IPS DF 6.9 (cell line): ENCODE measurements at regions not wholly inside any gene's neighbourhood (a gene's known extent, or its start where the extent isn't known, plus 50 kb on each side); places are given as distances from the start of the nearest gene placed in this dataset.
"Not testable (repeated sequence)": the region's sequence is repeated elsewhere in the genome, so short reads cannot be mapped to it uniquely, and the experiment has no call there.

Experiments
- DNase-seq: peaks from one replicate; pipeline ENCODE4 v3.0.0-alpha.2; 2013; ENCODE audit warnings: low read depth, low spot score
- H3K27ac ChIP-seq: one replicate; pipeline ENCODE4 v1.5.1; 2013; ENCODE audit warnings: low read length, control low read depth
- H3K27me3 ChIP-seq: 2 replicates; pipeline ENCODE4 v1.6.1; 2013; ENCODE audit warnings: mild to moderate bottlenecking, low read length; ENCODE audit not compliant: control insufficient read depth, insufficient read depth
- H3K36me3 ChIP-seq: 2 replicates; pipeline ENCODE4 v1.6.1; 2013; ENCODE audit warnings: low read length; ENCODE audit not compliant: control insufficient read depth, insufficient read depth
- H3K4me1 ChIP-seq: 2 replicates; pipeline ENCODE4 v1.6.1; 2013; ENCODE audit warnings: low read length; ENCODE audit not compliant: control insufficient read depth, insufficient read depth
- H3K4me3 ChIP-seq: 2 replicates; pipeline ENCODE4 v1.5.1; 2013; ENCODE audit warnings: mild to moderate bottlenecking, low read length
- H3K9me3 ChIP-seq: 2 replicates; pipeline ENCODE4 v1.6.1; 2013; ENCODE audit warnings: low read length, inconsistent platforms; ENCODE audit not compliant: control insufficient read depth, insufficient read depth
- WGBS: extraction: QIAGEN DNeasy Blood & Tissue Kit; methylation state at CpG from one replicate; pipeline ENCODE4 v1.1.7; 2013; ENCODE audit warnings: mixed read lengths, missing lambda C conversion rate; ENCODE audit not compliant: insufficient read length, insufficient coverage; 5-methylcytosine and 5-hydroxymethylcytosine counted together

- H3K27me3 ChIP-seq, result no peaks in the 10 kb centered on the region
- no peak overlapping the region for H3K27ac ChIP-seq
- H3K4me1 ChIP-seq, result no peaks in the 10 kb centered on the region
- no peaks in the 10 kb centered on the region for H3K36me3 ChIP-seq
- no peak for DNase-seq
- no peaks in the 10 kb centered on the region for H3K9me3 ChIP-seq
- H3K4me3 ChIP-seq, result no peak overlapping the region
These were observed 356.0 kb upstream of the KIF2B start for GRCh38 chr17:53466733-53467132.

- not testable (repeated sequence) for H3K9me3 ChIP-seq
- WGBS, result no CpG with 5 or more reads among the region's 8 CpGs
These were observed 358.3 kb upstream of the KIF2B start for GRCh38 chr17:53464396-53464795.

GRCh38 chr17:53463363-53463762 lies 359.4 kb upstream of the KIF2B start:
- no peak for DNase-seq
- WGBS, result no CpG with 5 or more reads among the region's 2 CpGs
- Histone ChIP-seq H3K36me3 (no peaks in the 10 kb centered on the region), H3K4me3 (no peak overlapping the region), H3K27ac (no peak overlapping the region), H3K9me3 (no peaks in the 10 kb centered on the region; the same call in 1 of the 2 replicates), H3K27me3 (no peaks in the 10 kb centered on the region), H3K4me1 (no peaks in the 10 kb centered on the region)

More at GRCh38 chr17:53464396-53464795, 358.3 kb upstream of the KIF2B start:
- not testable (repeated sequence) for H3K27ac ChIP-seq, H3K4me3 ChIP-seq, H3K4me1 ChIP-seq, H3K36me3 ChIP-seq, H3K27me3 ChIP-seq, DNase-seq

- Histone ChIP-seq H3K4me1 (no peaks in the 10 kb centered on the region), H3K27ac (no peak overlapping the region), H3K27me3 (no peaks in the 10 kb centered on the region), H3K36me3 (no peaks in the 10 kb centered on the region), H3K9me3 (peaks cover 2% of the 10 kb centered on the region), H3K4me3 (no peak overlapping the region)
- no CpG with 5 or more reads among the region's 1 CpG for WGBS
- no peak for DNase-seq
These were observed 360.3 kb upstream of the KIF2B start for GRCh38 chr17:53462393-53462811.

GRCh38 chr17:53455943-53456342 lies 366.8 kb upstream of the KIF2B start:
- H3K4me1 ChIP-seq, H3K27ac ChIP-seq, DNase-seq, H3K9me3 ChIP-seq, H3K4me3 ChIP-seq, H3K36me3 ChIP-seq, H3K27me3 ChIP-seq: not testable (repeated sequence)
- no CpG with 5 or more reads among the region's 3 CpGs for WGBS

- DNase-seq, result no peak
- WGBS, result no CpG with 5 or more reads among the region's 2 CpGs
- no peak overlapping the region for H3K4me3 ChIP-seq
- H3K9me3 ChIP-seq, result peaks cover 2% of the 10 kb centered on the region
- H3K27me3 ChIP-seq, result no peaks in the 10 kb centered on the region
- no peak overlapping the region for H3K27ac ChIP-seq
- H3K36me3 ChIP-seq, result no peaks in the 10 kb centered on the region
- no peaks in the 10 kb centered on the region for H3K4me1 ChIP-seq
These were observed 368.4 kb upstream of the KIF2B start for GRCh38 chr17:53454337-53454736.

- DNase-seq, result no peak
- H3K27ac ChIP-seq, result no peak overlapping the region
- H3K27me3 ChIP-seq, result no peaks in the 10 kb centered on the region
- no CpG with 5 or more reads among the region's 4 CpGs for WGBS
- H3K36me3 ChIP-seq, result no peaks in the 10 kb centered on the region
- H3K4me1 ChIP-seq, result no peaks in the 10 kb centered on the region
- H3K4me3 ChIP-seq, result no peak overlapping the region
- H3K9me3 ChIP-seq, result no peaks in the 10 kb centered on the region
These were observed 373.4 kb upstream of the KIF2B start for GRCh38 chr17:53449324-53449723.

GRCh38 chr17:53428913-53429312 lies 393.8 kb upstream of the KIF2B start:
- no CpG with 5 or more reads among the region's 1 CpG for WGBS
- no peaks in the 10 kb centered on the region for H3K4me1 ChIP-seq

GRCh38 chr17:53426505-53426904 lies 396.2 kb upstream of the KIF2B start:
- H3K9me3 ChIP-seq, result peaks cover 3% of the 10 kb centered on the region
- no CpG with 5 or more reads among the region's 3 CpGs for WGBS
- no peak overlapping the region for H3K27ac ChIP-seq
- H3K4me3 ChIP-seq, result no peak overlapping the region
- DNase-seq, result no peak
- no peaks in the 10 kb centered on the region for H3K4me1 ChIP-seq
- no peaks in the 10 kb centered on the region for H3K36me3 ChIP-seq
- no peaks in the 10 kb centered on the region for H3K27me3 ChIP-seq

More at GRCh38 chr17:53428913-53429312, 393.8 kb upstream of the KIF2B start:
- Histone ChIP-seq H3K9me3 (peaks cover 3% of the 10 kb centered on the region), H3K4me3 (no peak overlapping the region), H3K27me3 (no peaks in the 10 kb centered on the region), H3K27ac (no peak overlapping the region), H3K36me3 (no peaks in the 10 kb centered on the region)
- no peak for DNase-seq

- H3K27me3 ChIP-seq, result no peaks in the 10 kb centered on the region
- H3K9me3 ChIP-seq, result no peaks in the 10 kb centered on the region
These were observed 402.6 kb upstream of the KIF2B start for GRCh38 chr17:53420035-53420641.

GRCh38 chr17:53409588-53409987 lies 413.1 kb upstream of the KIF2B start:
- Histone ChIP-seq H3K9me3 (no peaks in the 10 kb centered on the region; the same call in 1 of the 2 replicates), H3K27me3 (no peaks in the 10 kb centered on the region), H3K4me3 (no peak overlapping the region), H3K4me1 (no peaks in the 10 kb centered on the region), H3K27ac (no peak overlapping the region), H3K36me3 (no peaks in the 10 kb centered on the region; the same call in 1 of the 2 replicates)
- no peak for DNase-seq
- no CpG with 5 or more reads among the region's 2 CpGs for whole genome bisulfite sequencing

More at GRCh38 chr17:53420035-53420641, 402.6 kb upstream of the KIF2B start:
- no peak for DNase-seq
- Histone ChIP-seq H3K4me1 (no peaks in the 10 kb centered on the region), H3K4me3 (no peak overlapping the region), H3K36me3 (no peaks in the 10 kb centered on the region), H3K27ac (no peak overlapping the region)
- WGBS, result no CpG with 5 or more reads among the region's 4 CpGs
